Neural cell (in vitro differentiated cells): ENCODE measurements at regions not wholly inside any gene's neighbourhood (a gene's known extent, or its start where the extent isn't known, plus 50 kb on each side); places are given as distances from the start of the nearest gene placed in this dataset.
"Not testable (repeated sequence)": the region's sequence is repeated elsewhere in the genome, so short reads cannot be mapped to it uniquely, and the experiment has no call there.

Experiments used
- H2AFZ ChIP-seq: fragments of 200-600, 300-800 bp; sonication (generic), shearing (Covaris generic); 2 replicates; pipeline ENCODE4 v1.6.0; 2014; ENCODE audit warnings: low read depth, mild to moderate bottlenecking, antibody characterized with exemption, low read length, moderate library complexity
- H3F3A ChIP-seq: fragments of 200-600 bp; shearing (Covaris generic); 2 replicates; pipeline ENCODE4 v1.6.1; 2016; ENCODE audit warnings: mild to moderate bottlenecking, moderate library complexity, mixed read lengths, antibody characterized with exemption, low read length; ENCODE audit not compliant: insufficient read depth, poor library complexity, severe bottlenecking
- H3K27ac ChIP-seq: fragments of 200-600, 300-800 bp; sonication (generic), shearing (Covaris generic); 2 replicates; pipeline ENCODE4 v1.5.1; 2014; ENCODE audit warnings: mild to moderate bottlenecking, low read length, moderate library complexity
- H3K27me3 ChIP-seq: fragments of 300-800, 200-600 bp; sonication (generic), shearing (Covaris generic); 2 replicates; pipeline ENCODE4 v1.6.0; 2014; ENCODE audit warnings: mild to moderate bottlenecking, low read depth, low read length, moderate library complexity; ENCODE audit not compliant: insufficient read depth
- H3K36me3 ChIP-seq: fragments of 300-800, 200-600 bp; sonication (generic), shearing (Covaris generic); 2 replicates; pipeline ENCODE4 v1.5.1; 2014; ENCODE audit warnings: mild to moderate bottlenecking, antibody characterized with exemption, low read length, moderate library complexity; ENCODE audit not compliant: insufficient read depth
- H3K4me2 ChIP-seq: fragments of 300-800, 200-600 bp; sonication (generic), shearing (Covaris generic); 2 replicates; pipeline ENCODE4 v1.6.0; 2014; ENCODE audit warnings: mild to moderate bottlenecking, low read length
- H3K4me3 ChIP-seq: fragments of 300-800, 200-600 bp; sonication (generic), shearing (Covaris generic); 2 replicates; pipeline ENCODE4 v1.5.1; 2014; ENCODE audit warnings: mild to moderate bottlenecking, low read length, moderate library complexity
- H3K79me2 ChIP-seq: fragments of 200-600 bp; shearing (Covaris generic); replicated peaks from 2 replicates; pipeline ENCODE4 v1.6.0; 2014; ENCODE audit warnings: mild to moderate bottlenecking, low read length, moderate library complexity; ENCODE audit not compliant: insufficient read depth
- H3K9ac ChIP-seq: fragments of 300-800, 200-600 bp; sonication (generic), shearing (Covaris generic); 2 replicates; pipeline ENCODE4 v1.6.1; 2016; ENCODE audit warnings: mild to moderate bottlenecking, low read length, mixed read lengths
- H3K9me2 ChIP-seq: fragments of 200-600 bp; shearing (Covaris generic); 2 replicates; pipeline ENCODE4 v1.6.1; 2016; ENCODE audit warnings: mild to moderate bottlenecking, low read length, mixed read lengths; ENCODE audit not compliant: insufficient read depth
- H3K9me3 ChIP-seq: fragments of 200-600, 300-800 bp; sonication (generic), shearing (Covaris generic); 2 replicates; pipeline ENCODE4 v1.6.1; 2016; ENCODE audit warnings: mild to moderate bottlenecking, mixed run types, low read length, moderate library complexity, mixed read lengths
- H4K20me1 ChIP-seq: fragments of 200-600 bp; shearing (Covaris generic); 2 replicates; pipeline ENCODE4 v1.6.1; 2016; ENCODE audit warnings: mild to moderate bottlenecking, mixed run types; ENCODE audit not compliant: insufficient read depth
- CTCF ChIP-seq: fragments of 450-650 bp; IDR thresholded peaks from 2 replicates; pipeline ENCODE4 v1.5.1; 2014; ENCODE audit warnings: antibody characterized with exemption, mild to moderate bottlenecking, moderate library complexity; ENCODE audit not compliant: poor library complexity, severe bottlenecking
- EP300 ChIP-seq: fragments of 450-650 bp; conservative IDR thresholded peaks from 2 replicates; pipeline ENCODE4 v1.6.1; 2014; ENCODE audit warnings: antibody characterized with exemption, mild to moderate bottlenecking, moderate library complexity; ENCODE audit not compliant: poor library complexity, severe bottlenecking
- EZH2 ChIP-seq: fragments of 200-600, 300-800 bp; shearing (Covaris generic), sonication (generic); IDR thresholded peaks from 2 replicates; pipeline ENCODE4 v1.6.1; 2014; ENCODE audit warnings: antibody characterized with exemption, low read length, borderline replicate concordance, mild to moderate bottlenecking; ENCODE audit not compliant: insufficient read depth, poor library complexity, severe bottlenecking
- MXI1 ChIP-seq: fragments of 450-650 bp; conservative IDR thresholded peaks from 2 replicates; pipeline ENCODE4 v1.6.1; 2014; ENCODE audit warnings: antibody characterized with exemption, mild to moderate bottlenecking; ENCODE audit not compliant: poor library complexity, severe bottlenecking
- POLR2AphosphoS5 ChIP-seq: IDR thresholded peaks from 2 replicates; pipeline ENCODE4 v1.6.1; 2012
- RAD21 ChIP-seq: fragments of 450-650 bp; conservative IDR thresholded peaks from 2 replicates; pipeline ENCODE4 v1.6.1; 2014; ENCODE audit warnings: antibody characterized with exemption, mild to moderate bottlenecking, moderate library complexity
- REST ChIP-seq: IDR thresholded peaks from 2 replicates; pipeline ENCODE4 v1.6.1; 2012; ENCODE audit warnings: borderline replicate concordance
- SMC3 ChIP-seq: fragments of 450-650 bp; conservative IDR thresholded peaks from 2 replicates; pipeline ENCODE4 v1.6.1; 2014; ENCODE audit warnings: antibody characterized with exemption, mild to moderate bottlenecking, moderate library complexity; ENCODE audit not compliant: poor library complexity
- TAF1 ChIP-seq: IDR thresholded peaks from 2 replicates; pipeline ENCODE4 v1.6.1; 2012; ENCODE audit warnings: low read depth

DNA sequence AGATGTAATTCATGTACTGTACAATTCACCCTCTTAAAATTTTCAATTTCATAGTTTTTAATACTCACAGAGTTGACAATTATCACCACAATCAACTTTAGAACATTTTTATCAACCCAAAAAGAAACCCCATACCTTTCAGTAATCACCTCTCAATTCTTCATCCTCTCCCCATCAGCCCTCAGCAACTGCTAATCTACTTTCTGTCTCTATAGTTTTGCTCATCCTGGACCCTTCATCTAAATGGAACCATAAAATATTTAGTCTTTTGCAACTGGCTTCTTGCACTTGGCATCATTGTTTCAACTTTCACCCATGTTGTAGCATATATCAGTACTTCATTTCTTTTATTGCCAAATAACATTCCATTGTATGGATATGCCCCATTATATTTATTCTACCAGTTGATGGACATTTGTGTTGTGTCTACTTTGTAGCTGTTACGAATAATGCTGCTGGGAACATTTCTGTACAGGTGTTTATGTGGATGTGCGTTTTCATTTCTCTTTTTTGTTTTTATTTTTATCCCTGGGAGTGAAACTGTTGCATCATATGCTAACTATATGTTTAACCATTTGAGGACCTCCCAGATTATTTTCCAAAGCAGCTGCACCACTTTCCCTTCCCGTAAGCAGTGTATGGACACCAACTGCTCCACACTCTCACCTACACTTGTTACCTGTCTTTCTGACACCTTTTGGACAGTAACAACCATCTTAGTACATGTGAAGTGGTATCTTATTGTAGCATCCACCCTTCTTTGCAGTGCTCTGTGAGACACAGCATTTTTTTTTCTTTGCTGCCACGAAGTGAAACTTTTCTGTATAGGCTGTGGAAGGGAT is 65.4 kb upstream of the APBB1IP start:
- H3K9ac ChIP-seq, result no peak overlapping the region
- H3K4me3 ChIP-seq, result no peak overlapping the region
- no peaks in the 10 kb centered on the region for H3K27me3 ChIP-seq
- no peaks in the 10 kb centered on the region for H3K36me3 ChIP-seq
- H3K79me2 ChIP-seq, result no peaks in the 10 kb centered on the region
- no peaks in the 10 kb centered on the region for H4K20me1 ChIP-seq
- H3K27ac ChIP-seq, result no peak overlapping the region
- no peaks in the 10 kb centered on the region for H3K9me3 ChIP-seq
- H3F3A ChIP-seq, result no peaks in the 10 kb centered on the region
- H2AFZ ChIP-seq, result no peak overlapping the region
- no peaks in the 10 kb centered on the region for H3K9me2 ChIP-seq
- TF ChIP-seq EP300 (no peak), TAF1 (no peak), MXI1 (no peak), POLR2AphosphoS5 (no peak), CTCF (no peak), EZH2 (no peak), SMC3 (no peak), REST (no peak), RAD21 (no peak)
- H3K4me2 ChIP-seq, result no peak overlapping the region

- H3F3A ChIP-seq, result no peaks in the 10 kb centered on the region
- no peak overlapping the region for H3K9ac ChIP-seq
- no peak overlapping the region for H3K4me3 ChIP-seq
- H3K9me3 ChIP-seq, result no peaks in the 10 kb centered on the region
- H3K27me3 ChIP-seq, result no peaks in the 10 kb centered on the region
- H3K79me2 ChIP-seq, result no peaks in the 10 kb centered on the region
- no peak for TF ChIP-seq CTCF
- TF ChIP-seq MXI1, result no peak
- no peak for TF ChIP-seq EP300
- no peak for TF ChIP-seq EZH2
- TF ChIP-seq RAD21, result no peak
- TF ChIP-seq POLR2AphosphoS5, result no peak
- no peak for TF ChIP-seq SMC3
- TF ChIP-seq TAF1, result no peak
- TF ChIP-seq REST, result no peak
- H3K4me2 ChIP-seq, result no peak overlapping the region
- no peak overlapping the region for H3K27ac ChIP-seq
- no peaks in the 10 kb centered on the region for H3K9me2 ChIP-seq
- no peaks in the 10 kb centered on the region for H3K36me3 ChIP-seq
- H2AFZ ChIP-seq, result no peak overlapping the region
- H4K20me1 ChIP-seq, result no peaks in the 10 kb centered on the region
Measured at GRCh38 chr10:26374426-26374825, 63.7 kb upstream of the APBB1IP start.

- H3K79me2 ChIP-seq, H3K9me2 ChIP-seq, H3F3A ChIP-seq, H3K9me3 ChIP-seq, H3K4me3 ChIP-seq, H2AFZ ChIP-seq, H3K27me3 ChIP-seq, H3K9ac ChIP-seq, H3K4me2 ChIP-seq, H3K27ac ChIP-seq, H4K20me1 ChIP-seq, H3K36me3 ChIP-seq: not testable (repeated sequence)
Measured at GRCh38 chr10:26377224-26377810, 60.8 kb upstream of the APBB1IP start.
